HG02642 (cell line): ENCODE measurements at regions not wholly inside any gene's neighbourhood (a gene's known extent, or its start where the extent isn't known, plus 50 kb on each side); places are given as distances from the start of the nearest gene placed in this dataset.

ENCODE experiments used
- ATAC-seq: cut with Tn5 transposase; IDR thresholded peaks from one replicate; pipeline ENCODE4 v1.9.1; 2021; ENCODE audit warnings: mild to moderate bottlenecking; ENCODE audit not compliant: unreplicated experiment, poor library complexity

GRCh38 chr6:164151161-164152120 lies 736.9 kb downstream of the QKI start:
- no peak for ATAC-seq

- no peak for ATAC-seq
These were observed 735.7 kb downstream of the QKI start for GRCh38 chr6:164150232-164150631.

GRCh38 chr6:164148788-164149187 lies 734.3 kb downstream of the QKI start:
- ATAC-seq, result no peak

GRCh38 chr6:164144316-164144715 lies 729.8 kb downstream of the QKI start:
- ATAC-seq, result no peak

GRCh38 chr6:164142322-164142721 lies 727.8 kb downstream of the QKI start:
- ATAC-seq, result no peak

GRCh38 chr6:164135511-164136132 lies 721.1 kb downstream of the QKI start:
- no peak for ATAC-seq

- no peak for ATAC-seq
These were observed 718.6 kb downstream of the QKI start for GRCh38 chr6:164133095-164133494.

GRCh38 chr6:164130585-164130984 lies 716.1 kb downstream of the QKI start:
- ATAC-seq, result no peak

- ATAC-seq, result no peak
These were observed 715.6 kb downstream of the QKI start for GRCh38 chr6:164130151-164130550.

GRCh38 chr6:164129218-164129617 lies 714.7 kb downstream of the QKI start:
- ATAC-seq, result no peak

- no peak for ATAC-seq
These were observed 713.6 kb downstream of the QKI start for GRCh38 chr6:164128101-164128500.

- ATAC-seq, result no peak
These were observed 710.5 kb downstream of the QKI start for GRCh38 chr6:164124986-164125385.

- no peak for ATAC-seq
These were observed 710.0 kb downstream of the QKI start for GRCh38 chr6:164124473-164124872.

GRCh38 chr6:164122109-164122508 lies 707.6 kb downstream of the QKI start:
- no peak for ATAC-seq

- ATAC-seq, result no peak
These were observed 707.0 kb downstream of the QKI start for GRCh38 chr6:164121527-164121926.

GRCh38 chr6:164114651-164115050 lies 700.1 kb downstream of the QKI start:
- no peak for ATAC-seq

GRCh38 chr6:164114051-164114450 lies 699.5 kb downstream of the QKI start:
- no peak for ATAC-seq

- no peak for ATAC-seq
These were observed 699.1 kb downstream of the QKI start for GRCh38 chr6:164113637-164114036.

GRCh38 chr6:164109770-164110140 lies 695.2 kb downstream of the QKI start:
- ATAC-seq, result no peak

GRCh38 chr6:164108869-164109769 lies 694.6 kb downstream of the QKI start:
- no peak for ATAC-seq

- no peak for ATAC-seq
These were observed 693.6 kb downstream of the QKI start for GRCh38 chr6:164108092-164108491.
